GM19328 (cell line): ENCODE measurements at regions not wholly inside any gene's neighbourhood (a gene's known extent, or its start where the extent isn't known, plus 50 kb on each side); places are given as distances from the start of the nearest gene placed in this dataset.

Source experiments
- ATAC-seq: cut with Tn5 transposase; IDR thresholded peaks from one replicate; pipeline ENCODE4 v1.9.1; 2021; ENCODE audit warnings: mild to moderate bottlenecking, moderate library complexity; ENCODE audit not compliant: unreplicated experiment

DNA sequence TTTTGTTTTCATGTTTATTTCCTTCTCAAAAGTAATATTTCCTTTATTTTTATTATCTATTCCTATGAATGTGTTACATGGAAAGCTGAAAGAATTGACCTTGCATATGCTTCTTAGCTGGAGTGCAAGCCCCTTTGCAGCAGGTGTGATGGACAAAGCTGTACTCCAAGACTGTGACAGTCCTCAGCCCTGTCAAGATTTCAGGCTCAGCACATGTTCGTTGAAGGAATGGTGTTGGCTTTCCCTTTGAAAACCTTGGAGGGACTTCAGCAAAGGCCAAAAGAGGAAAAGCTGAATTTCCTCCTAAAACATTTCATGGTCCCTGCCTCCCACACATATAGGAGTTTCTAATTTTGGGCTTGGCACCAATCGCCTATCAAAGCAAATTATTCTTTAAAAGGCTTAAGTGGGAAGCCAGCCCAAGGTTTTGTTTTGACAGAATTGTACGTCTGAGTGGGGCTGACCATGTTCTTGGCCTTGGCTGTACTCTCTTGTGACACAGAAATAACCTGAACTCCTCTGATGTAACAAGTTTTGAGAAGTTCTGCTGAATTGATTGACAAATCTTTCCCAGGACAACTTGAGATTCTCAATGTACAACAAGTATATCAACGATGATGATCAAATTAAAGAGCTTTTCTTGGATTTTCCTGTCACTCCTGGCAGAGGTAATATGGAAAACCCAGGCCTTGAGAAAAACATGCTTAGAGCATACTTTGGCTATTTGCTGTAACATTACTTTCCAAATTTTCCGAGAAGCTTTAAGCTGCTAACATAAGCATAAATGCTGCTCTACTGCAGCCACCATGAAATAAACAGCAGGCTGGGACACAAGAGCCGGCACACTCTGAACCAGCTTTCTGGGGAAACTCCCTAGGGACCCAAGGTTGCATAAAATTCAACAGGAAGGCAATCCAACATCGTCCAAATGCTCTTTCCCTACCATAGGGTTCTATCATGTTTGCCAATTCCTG, 135.7 kb upstream of the ZNF648 start:
- ATAC-seq: no peak

GRCh38 chr1:182195733-182196132, 134.2 kb upstream of the ZNF648 start:
- no peak for ATAC-seq

DNA sequence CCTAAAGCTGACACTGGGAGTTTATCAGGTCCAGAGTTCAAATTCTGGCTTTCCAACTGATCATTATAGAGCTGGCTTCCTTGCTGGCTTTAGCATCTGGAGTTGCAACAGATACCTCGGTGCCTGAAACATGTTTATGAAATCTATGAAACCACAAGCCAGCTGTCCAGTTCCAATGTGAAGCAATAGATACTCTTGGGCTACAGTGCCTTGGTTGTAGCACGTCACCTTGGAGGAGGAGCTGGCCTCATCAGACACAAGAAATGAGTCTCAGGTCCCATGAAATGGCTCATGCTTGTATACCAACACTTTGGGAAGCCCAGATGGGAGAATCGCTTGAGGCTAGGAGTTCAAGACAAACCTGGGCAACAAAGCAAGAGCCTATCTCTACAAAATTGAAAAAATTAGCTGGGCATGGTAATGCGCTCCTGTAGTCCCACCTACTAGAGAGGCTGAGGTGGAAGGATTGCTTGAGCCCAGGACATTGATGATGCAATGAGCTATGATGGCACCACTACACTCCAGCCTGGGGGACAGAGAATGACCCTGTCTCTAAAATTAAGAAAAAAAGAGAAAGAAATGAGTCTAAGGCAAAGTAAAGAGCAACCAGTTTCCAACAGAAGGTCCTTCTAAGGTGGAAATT, 132.5 kb upstream of the ZNF648 start:
- no peak for ATAC-seq

DNA sequence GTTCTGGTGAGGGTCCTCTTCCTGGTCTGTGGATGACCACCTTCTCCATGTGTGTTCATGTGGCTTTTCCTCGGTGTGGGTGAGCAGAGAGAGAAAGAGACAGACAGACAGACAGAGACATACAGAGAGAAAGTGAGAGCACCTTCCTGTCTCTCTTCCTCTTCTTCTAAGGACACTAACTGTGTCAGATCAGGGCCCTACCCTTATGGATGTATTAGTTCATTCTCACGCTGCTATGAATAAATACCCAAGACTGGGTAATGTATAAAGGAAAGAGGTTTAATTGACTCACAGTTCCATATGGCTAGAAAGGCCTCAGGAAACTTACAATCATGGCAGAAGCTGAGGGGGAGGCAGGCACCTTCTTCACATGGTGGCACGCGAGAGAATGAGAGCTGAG, 131.5 kb upstream of the ZNF648 start:
- ATAC-seq: no peak

GRCh38 chr1:182192215-182192614, 130.7 kb upstream of the ZNF648 start:
- ATAC-seq: no peak

GRCh38 chr1:182191381-182192115, 130.0 kb upstream of the ZNF648 start:
- ATAC-seq: no peak

DNA sequence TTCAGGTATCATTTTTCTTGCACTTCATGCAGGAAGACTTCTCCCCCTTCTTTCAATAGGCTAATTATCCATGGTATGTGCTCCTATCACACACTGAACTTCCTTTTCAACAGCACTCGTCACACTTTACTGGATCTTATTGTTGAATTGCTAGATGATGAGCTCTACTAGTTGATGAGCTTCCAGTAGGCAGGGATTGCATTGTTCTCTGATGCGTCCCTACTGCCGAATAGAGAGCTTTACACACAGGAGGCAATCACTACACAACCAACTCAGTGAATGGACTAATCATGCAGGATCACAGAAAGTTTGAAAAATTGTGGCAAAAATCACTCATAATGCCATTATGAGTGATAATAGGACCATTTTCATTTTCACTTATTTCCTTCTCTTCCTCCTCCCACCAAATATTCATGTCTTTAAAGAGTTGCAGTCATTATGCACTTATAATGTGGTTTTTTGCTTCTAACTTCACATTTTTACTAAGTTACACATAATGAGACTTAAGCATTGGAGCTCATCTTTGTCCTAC, 128.1 kb upstream of the ZNF648 start:
- ATAC-seq: no peak

GRCh38 chr1:182186757-182187146, 125.2 kb upstream of the ZNF648 start:
- no peak for ATAC-seq

GRCh38 chr1:182185842-182186756, 124.6 kb upstream of the ZNF648 start:
- ATAC-seq: no peak

- no peak for ATAC-seq
These were observed 123.6 kb upstream of the ZNF648 start for GRCh38 chr1:182185136-182185535.

GRCh38 chr1:182183606-182184005, 122.1 kb upstream of the ZNF648 start:
- no peak for ATAC-seq

DNA sequence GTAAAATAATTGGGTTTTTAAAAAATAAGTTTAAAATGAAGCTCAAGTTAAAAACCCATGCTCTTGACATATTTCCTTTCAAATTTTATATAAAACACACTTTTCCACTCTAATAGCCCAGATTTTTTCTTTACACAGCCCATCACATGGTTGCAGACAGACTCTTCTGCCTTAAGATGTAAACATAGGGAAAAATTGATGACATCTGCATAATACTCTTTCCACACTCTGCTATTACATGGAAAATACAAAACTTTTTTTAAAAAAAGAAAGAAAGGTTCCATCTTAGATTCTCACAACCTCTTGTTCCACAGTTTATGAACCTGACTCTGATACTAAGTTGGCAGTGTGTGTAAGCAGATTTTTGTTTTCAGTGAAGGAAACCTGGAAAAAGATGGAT, 120.8 kb upstream of the ZNF648 start:
- ATAC-seq: no peak

- no peak for ATAC-seq
These were observed 119.7 kb upstream of the ZNF648 start for GRCh38 chr1:182181167-182181572.

DNA sequence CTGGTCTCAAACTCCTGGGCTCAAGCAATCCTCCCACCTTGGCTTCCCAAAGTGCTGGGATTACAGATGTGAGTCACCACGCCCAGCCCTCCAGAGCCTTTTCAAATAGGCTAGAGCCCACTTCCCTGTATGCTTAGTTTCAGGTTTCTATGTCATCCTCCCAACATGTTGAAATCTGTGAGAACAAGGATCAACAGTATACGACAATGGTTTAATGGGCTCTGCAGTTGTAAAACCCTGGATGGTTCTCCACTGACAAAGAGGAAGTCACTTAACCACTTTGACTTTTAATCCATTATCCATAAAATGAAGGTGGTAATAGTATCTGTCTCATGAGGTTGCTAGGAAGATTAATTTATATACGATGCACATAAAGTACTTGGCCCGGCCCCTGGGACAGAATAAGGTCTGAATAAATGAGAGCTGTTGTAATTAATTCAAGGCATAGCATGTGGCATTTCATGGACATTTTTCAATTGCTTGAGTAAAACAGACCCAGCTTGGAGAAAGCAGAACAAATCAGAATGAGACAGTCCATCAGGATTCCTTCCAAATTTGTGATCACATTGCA, 113.9 kb upstream of the ZNF648 start:
- ATAC-seq: no peak

DNA sequence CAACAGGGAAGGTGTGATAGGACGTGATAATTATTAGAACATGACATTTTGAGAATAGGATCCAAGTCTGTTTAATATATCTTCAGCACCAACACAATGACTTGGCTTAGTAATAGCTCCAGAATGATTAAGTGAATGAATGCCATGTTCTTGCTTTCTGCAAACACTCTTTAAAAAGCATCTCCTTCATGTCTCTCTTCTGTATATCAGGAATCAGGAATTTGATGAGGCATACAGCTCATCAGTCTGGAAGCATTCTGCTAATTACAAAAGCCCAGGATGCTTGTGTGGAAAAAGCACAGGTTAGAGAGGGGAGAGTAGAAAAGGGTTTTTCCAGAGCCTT, 113.0 kb upstream of the ZNF648 start:
- ATAC-seq: no peak

DNA sequence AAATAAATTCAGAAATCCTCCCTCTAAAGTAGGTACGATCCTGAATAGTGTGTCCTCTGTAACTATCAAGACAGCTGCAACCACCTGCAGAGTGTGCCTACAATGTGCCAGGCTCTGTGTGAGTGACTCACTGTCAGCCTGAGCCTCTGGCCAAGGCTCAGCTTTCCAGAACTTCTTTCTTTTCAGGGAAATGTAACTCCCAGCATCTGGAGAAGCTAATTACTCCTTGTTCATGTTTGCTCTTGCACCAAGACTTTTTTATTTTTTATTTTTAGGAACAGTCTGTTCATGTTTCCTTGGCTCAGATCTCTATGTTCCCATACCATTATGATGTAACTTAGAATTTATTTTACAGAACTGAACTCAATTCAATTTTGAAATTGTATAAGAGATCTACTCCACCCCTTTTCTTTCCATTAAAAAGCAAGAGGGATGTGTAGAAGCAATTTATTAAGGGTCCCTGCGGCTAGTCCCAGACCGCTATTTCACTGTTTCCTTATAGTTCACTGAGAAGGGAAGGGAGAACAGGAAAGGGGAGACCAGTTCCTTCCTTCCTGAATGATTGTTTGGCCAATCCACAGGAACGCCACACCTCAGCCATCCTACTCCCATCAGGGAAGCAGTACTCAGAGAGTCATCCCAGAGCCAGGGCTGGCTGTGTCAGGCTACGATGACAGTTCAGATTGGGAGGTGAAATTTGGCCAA, 112.4 kb upstream of the ZNF648 start:
- no peak for ATAC-seq

DNA sequence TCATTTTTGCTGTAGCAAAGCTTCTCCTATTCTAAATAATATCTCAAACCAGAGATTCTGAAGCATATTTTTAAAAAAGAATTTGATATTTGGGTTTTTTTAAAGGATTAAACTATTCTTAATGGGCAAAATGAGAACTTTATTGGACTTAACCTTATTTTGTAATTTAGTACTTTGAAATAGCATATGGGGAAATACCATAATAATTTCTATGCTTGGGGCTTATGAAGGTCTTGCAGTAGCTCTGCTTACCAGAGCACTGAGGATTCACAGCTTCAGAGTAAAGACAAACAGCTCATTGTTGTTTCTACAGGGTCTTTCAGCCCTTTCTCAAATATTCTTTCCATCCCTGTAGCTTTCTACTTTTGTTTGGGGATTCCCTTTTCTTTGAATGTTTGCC, 111.2 kb upstream of the ZNF648 start:
- ATAC-seq: no peak

GRCh38 chr1:182170891-182171461, 109.5 kb upstream of the ZNF648 start:
- ATAC-seq: no peak

DNA sequence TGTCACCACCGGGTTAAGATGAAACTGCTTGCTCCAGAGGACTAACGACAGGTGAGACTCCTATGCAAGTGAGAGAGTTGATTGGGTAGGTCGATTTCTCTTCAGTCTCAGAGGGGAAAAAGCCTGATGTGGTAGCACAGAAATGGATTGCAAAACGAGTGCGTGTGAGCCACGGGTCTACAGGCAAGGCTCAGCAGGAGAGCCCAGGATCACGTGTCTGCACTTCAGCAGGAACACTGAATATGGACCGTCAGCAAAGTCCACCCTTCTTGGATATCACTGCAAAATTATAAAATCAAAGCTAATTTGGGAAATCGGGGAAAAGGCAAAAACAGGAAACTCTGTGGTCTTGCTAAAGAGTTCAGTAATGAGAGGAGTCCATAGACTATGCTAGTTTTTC, 107.7 kb upstream of the ZNF648 start:
- ATAC-seq: no peak
